NCI-H2227 (cell line): ENCODE measurements at regions not wholly inside any gene's neighbourhood (a gene's known extent, or its start where the extent isn't known, plus 50 kb on each side); places are given as distances from the start of the nearest gene placed in this dataset.
"Not testable (repeated sequence)": the region's sequence is repeated elsewhere in the genome, so short reads cannot be mapped to it uniquely, and the experiment has no call there.

Experiments used
- DNase-seq: peaks from one replicate; lab custom pipeline; 2025; ENCODE audit not compliant: unreplicated experiment; lab: John Stamatoyannopoulos, UW

DNA sequence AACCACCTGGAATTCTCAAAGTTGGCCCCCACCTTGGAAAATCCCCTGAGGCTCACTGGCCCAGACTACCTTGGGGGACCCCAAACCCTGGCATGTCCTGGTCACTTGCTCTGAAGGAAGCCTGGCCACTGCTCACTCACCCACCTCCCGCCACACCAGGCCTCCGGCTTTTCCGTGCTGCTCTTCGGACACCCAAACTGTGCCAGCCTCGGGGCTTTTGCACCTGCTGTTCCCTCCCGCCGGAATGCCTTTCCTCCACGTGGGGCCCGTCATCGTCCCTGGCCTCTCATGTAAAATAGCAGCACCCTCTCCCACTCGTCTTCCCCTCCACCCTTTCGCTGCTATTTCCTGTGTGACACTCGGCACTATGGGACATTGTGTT lies 87.2 kb upstream of the NCOR2 start:
- DNase-seq = no peak

GRCh38 chr12:124653169-124653931 lies 85.9 kb upstream of the NCOR2 start:
- no peak for DNase-seq

DNA sequence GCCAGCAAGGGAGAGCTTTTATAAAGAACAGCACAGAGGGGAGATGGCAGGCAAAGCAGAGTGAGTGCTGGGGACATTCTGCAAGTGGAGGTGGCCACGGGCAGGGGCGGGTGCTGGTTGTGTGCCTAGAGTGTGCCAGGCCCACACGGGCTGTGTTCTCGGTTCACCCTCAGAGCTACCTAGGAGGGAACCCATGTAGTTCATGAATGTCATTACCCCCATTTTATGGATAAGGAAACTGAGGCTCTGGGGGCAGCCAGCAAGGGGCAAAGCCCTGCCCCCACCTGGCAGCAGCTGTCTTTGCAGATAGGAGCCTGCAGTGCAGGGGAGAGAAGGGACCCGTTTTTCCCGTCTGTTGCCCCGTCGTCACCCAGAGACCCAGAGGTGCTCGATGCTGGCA lies 85.2 kb upstream of the NCOR2 start:
- DNase-seq = no peak

DNA sequence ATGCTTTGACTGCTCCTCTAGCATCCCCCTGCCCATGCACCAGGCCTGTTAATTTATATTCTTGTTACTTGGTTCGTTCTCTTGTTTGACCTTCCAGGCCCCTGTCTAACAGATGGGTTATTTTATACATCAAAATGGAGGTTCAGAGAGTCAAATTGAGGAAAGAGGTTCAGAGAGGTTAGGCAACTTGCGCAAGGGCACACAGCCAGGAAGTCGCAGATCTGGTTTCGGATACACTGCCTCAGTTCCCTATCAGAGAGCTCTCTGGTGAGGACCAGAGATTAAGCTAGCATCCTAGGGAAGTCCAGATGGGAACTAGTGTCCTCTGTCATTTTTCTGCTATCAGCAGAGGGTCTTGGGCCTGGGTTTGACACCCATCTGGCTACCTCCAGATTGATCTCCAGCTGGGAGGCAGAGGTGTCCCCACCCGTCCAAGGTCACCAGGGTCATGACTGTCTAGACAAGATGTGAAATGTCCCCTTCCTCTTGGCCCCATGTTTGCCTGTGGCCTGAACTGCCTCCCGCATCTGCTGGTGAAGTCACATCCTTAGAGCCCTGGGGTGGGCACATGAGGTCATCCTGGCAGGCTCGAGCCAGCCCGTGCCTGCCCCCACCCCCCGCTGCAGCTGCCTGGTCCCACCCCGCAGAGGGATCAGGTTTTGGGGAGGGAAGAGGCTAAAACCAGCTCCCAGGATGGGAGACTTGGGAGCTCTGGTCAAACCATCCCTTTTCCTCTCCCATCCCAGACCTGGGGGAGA lies 84.3 kb upstream of the NCOR2 start:
- no peak for DNase-seq

- DNase-seq = no peak
These were observed 83.5 kb upstream of the NCOR2 start for GRCh38 chr12:124650912-124651311.

- DNase-seq = no peak
These were observed 81.4 kb upstream of the NCOR2 start for GRCh38 chr12:124648710-124649384.

DNA sequence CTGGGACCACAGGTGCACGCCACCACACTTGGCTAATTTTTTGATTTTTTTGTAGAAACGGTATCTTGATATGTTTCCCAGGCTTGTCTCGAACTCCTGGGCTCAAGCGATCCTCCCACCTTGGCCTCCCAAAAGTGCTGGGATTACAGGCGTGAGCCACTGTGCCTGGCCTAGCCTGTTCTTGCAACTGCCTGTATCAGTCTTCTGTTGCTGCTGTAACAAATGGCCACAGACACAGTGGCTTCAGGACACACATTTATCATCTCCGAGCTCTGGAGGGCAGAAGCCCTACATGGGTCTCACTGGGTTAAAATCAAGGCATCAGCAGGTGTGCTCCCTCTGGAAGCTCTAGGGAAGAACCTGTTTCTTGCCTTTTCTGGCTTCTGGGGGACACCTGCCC lies 79.9 kb upstream of the NCOR2 start:
- DNase-seq = no peak

DNA sequence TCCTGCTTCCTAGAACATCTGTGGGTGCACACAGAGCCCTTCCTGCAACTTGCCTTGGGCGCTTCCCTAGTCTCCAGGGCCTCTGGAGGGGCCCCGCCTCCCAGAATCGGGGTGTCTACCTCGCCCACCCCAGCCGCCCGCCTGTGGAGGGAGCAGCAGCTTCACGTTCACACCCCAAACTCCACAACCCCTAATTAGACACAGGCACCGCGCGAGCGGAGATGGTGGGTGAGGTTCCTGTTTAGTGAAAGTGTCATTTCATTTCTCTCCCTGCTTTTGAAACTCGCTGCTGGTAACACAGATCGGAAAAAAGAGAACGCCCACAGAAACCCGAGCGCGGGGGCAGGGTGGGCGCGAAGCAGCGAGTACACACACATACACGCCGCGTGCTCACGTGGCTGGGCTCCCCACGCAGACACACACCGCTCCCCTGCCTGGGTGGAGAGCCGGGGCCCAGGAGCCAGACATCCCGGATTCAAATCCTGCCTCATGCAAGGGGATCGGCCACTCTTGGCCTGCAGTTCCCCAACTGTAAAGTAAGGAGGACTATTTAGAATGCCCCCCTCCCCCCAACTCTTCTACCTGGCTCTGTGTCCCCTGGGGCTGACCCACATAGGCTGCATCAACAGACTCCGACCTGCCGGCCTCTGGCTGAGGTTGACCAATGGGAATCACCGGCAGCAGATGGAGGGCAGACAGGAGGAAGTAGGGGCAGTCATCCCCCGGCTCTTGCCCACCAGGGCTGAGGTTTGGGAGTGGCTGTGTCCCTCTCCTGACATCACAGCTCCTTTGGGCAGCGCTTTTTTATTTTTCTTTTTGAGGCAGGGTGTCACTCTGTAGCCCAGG lies 79.2 kb upstream of the NCOR2 start:
- no peak for DNase-seq

DNA sequence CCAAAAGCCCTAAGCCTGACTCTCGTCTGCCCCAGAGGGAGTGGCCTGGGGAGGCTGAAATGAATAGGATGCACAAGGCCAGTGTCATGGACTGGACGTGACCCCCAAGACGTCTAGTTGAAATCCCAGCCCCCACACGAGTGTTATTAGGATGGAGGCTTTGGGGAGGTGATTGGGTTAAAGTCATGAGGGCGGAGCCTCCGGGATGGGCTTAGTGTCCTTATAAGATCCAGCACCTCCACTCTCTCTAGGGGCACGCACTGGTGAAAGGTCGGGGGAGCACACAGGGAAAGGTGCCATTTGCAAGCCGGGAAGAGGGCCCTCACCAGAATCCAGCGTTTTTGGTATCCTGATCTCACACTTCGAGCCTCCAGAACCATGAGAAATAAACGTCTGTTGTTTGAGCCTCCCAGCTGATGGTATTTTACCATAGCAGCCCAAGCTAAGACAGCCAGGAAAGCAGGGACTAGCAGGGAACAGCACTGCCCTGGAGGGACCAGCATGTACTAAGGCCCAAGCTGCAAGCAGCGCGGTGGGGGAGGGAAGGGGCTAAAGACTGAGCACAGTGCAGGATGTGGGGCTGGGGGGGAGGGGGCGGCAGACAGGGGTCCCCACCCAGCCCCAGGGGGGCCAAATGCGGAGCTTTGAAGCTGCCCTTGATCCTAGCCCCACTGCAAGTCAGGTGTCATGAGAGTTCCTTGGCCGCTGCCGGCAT lies 78.3 kb upstream of the NCOR2 start:
- DNase-seq = no peak

DNA sequence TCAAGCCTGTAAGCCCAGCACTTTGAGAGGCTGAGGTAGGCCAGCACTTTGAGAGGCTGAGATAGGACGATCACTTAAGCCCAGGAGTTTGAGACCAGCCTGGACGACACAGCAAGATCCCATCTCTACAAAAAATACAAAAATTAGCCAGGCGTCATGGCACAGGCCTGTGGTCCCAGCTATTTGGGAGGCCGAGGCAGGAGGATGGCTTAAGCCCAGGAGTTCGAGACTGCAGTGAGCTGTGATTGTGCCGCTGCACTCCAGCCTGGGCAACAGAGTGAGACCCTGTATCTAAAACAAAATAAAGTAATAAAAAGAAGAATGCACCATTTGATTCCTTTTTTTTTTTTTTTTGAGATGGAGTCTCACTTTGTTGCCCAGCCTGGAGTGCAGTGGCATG lies 76.4 kb upstream of the NCOR2 start:
- not testable (repeated sequence) for DNase-seq

GRCh38 chr12:124642105-124642504 lies 74.7 kb upstream of the NCOR2 start:
- no peak for DNase-seq

DNA sequence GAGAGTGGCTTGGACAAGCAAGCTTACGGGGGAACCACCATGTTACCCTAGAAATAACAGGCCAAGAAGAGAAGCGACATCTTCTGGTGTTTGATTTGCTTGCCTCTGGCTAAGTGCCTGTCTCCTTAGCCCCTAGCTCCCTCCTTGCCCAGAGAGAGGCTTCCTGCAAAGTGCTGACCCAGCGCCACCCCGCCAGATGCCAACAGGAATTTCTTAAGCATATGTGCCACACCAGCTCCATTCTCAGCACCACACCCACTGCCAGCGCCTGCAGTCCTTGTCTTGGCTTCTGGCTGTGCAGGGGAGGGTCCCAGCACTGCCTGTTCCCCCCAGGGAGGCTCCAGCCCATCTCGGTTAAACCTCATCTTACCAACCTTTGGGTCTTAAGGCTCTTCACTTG lies 74.2 kb upstream of the NCOR2 start:
- DNase-seq = no peak

DNA sequence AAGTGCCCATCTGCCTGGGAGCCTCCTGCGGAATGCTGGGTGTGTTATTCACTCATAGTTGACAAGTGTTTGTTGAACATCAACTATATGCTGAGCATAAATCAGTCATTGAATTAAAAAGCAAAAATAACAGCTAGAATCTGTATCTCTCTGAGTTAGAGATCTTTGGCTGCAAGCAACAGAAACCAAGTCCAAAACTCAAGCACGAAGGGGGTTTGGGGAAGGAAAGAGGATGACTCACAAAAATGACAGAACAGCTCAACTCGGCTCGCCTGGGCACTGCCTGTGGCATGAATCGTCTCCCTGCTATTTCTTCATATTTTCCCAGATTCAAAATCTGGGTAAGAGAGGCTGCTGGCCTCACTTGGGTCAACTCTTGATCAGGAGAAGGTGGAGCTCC lies 72.6 kb upstream of the NCOR2 start:
- DNase-seq = no peak

- DNase-seq = no peak
These were observed 71.9 kb upstream of the NCOR2 start for GRCh38 chr12:124639122-124639806.

DNA sequence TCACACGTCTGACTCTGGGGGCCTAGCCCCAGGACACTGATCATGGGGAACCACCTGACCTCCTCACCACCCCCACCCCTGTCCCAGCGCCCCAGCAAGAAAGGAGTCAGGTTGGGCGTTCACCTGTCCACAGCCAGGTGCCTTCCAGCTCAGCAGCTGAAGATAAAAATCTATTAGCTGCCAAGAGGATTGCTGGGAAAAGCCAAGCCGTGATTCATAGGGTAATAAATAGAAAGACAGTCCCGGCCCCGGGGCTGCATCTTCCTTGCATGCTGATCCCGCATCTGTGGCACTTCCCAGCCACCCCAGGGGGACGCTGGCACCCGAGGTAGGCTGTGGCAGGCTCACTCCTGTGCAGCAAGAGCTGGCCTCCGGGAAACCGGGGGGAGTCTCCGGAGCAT lies 70.2 kb upstream of the NCOR2 start:
- no peak for DNase-seq

- DNase-seq = no peak
These were observed 69.8 kb upstream of the NCOR2 start for GRCh38 chr12:124637163-124637562.

- DNase-seq = no peak
These were observed 68.9 kb upstream of the NCOR2 start for GRCh38 chr12:124636138-124636978.

DNA sequence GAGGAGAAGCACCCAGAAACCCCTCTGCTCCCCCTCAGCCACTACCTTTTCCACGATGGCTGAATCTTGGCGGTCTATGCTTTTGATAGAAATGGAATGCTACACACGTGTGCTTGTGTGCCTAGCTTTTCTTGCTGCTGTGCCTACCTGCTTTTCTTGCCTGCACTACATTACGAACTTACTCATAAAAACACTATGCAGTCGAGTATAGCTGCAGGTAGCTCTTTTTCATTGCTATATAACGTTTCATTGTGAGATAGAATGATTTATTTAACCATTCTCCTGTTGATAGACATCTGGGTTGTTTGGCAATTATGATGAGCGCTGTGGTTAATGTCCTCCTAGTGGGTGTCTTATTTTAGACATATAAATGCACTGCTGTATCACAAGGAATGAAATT lies 67.9 kb upstream of the NCOR2 start:
- no peak for DNase-seq
